Kidney epithelial cell (primary cell): ENCODE measurements at regions not wholly inside any gene's neighbourhood (a gene's known extent, or its start where the extent isn't known, plus 50 kb on each side); places are given as distances from the start of the nearest gene placed in this dataset.
A peak's percentile ranks its signal among the peaks of the same experiment; 100 is the strongest.

Experiments used
- DNase-seq: peaks from one replicate; pipeline ENCODE4 v3.0.0-alpha.2; 2010; ENCODE audit warnings: low read depth
- H3K27me3 ChIP-seq: 2 replicates; pipeline ENCODE4 v1.6.0; 2011; ENCODE audit warnings: low read length; ENCODE audit not compliant: control insufficient read depth, insufficient read depth
- H3K36me3 ChIP-seq: 2 replicates; pipeline ENCODE4 v1.5.1; 2011; ENCODE audit warnings: low read length; ENCODE audit not compliant: control insufficient read depth, insufficient read depth
- H3K4me3 ChIP-seq: 2 replicates; pipeline ENCODE4 v1.5.1; 2011; ENCODE audit warnings: low read depth, mild to moderate bottlenecking, control low read depth, low read length
- CTCF ChIP-seq: IDR thresholded peaks from 2 replicates; pipeline ENCODE4 v1.5.1; 2011; ENCODE audit warnings: mild to moderate bottlenecking, moderate library complexity, low read length, control low read depth, inconsistent platforms; ENCODE audit not compliant: insufficient read depth, poor library complexity, severe bottlenecking

DNA sequence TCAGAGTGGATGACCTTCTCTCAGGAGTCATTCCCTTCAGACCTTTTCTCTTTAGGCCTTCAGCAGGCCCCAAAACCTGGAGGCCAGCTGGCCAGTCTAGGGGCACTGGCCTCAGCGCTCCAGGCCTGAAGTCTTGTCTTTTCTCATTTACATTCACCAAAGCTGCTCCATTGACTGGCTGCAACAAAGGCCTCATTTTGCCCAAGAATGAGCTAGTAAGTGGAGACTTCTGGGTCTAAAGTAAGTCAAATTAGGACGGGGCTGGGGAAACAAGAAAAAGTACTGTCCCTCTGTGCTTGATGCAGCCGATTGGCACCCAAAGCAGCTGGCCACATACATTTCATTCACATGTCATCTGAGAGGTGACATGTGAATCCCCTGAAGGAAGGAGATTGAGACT, 83.8 kb upstream of the RIOK3 start:
- TF ChIP-seq CTCF = no peak
- no peaks in the 10 kb centered on the region for H3K27me3 ChIP-seq
- no peak overlapping the region for H3K4me3 ChIP-seq
- DNase-seq = no peak
- no peaks in the 10 kb centered on the region for H3K36me3 ChIP-seq

GRCh38 chr18:23373570-23373969, 79.5 kb upstream of the RIOK3 start:
- Histone ChIP-seq H3K27me3 (no peaks in the 10 kb centered on the region), H3K36me3 (no peaks in the 10 kb centered on the region), H3K4me3 (no peak overlapping the region)
- no peak for TF ChIP-seq CTCF
- DNase-seq = no peak

DNA sequence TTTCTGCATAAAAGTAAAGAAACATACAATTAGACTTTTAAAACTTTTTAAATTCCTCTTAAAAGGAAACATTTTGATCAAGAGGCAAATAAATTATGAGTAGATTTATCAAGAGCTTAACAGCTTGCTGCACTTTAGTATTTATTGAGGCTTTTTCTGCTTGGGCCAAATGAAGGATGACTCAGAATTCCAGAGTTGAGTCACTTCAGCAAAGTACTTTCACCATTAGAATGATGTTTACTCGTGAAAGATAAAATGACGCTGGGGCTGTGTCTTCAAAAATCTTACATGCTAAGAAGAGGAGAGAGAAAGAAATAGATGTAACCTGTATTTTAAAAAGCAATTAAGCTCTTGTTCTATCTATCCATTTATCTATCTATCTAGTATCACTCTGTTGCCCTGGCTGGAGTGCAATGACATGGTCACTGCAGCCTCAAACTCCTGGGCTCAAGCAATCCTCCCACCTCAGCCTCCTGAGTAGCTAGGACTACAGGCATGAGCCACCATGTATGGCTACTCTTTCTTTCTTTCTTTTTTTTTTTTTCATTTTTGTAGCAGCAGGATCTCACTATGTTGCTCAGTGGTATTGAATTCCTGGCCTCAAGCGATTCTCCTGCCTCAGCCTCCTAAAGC, 75.3 kb upstream of the RIOK3 start:
- TF ChIP-seq CTCF = no peak
- Histone ChIP-seq H3K27me3 (no peaks in the 10 kb centered on the region), H3K36me3 (no peaks in the 10 kb centered on the region), H3K4me3 (no peak overlapping the region)
- DNase-seq = peak; percentile 67

GRCh38 chr18:23378302-23378686, 74.8 kb upstream of the RIOK3 start:
- Histone ChIP-seq H3K4me3 (no peak overlapping the region), H3K36me3 (no peaks in the 10 kb centered on the region), H3K27me3 (no peaks in the 10 kb centered on the region)
- no peak for TF ChIP-seq CTCF
- DNase-seq = no peak

GRCh38 chr18:23380001-23380550, 73.0 kb upstream of the RIOK3 start:
- no peak overlapping the region for H3K4me3 ChIP-seq
- DNase-seq = peak; percentile 45
- H3K36me3 ChIP-seq = no peaks in the 10 kb centered on the region
- no peak for TF ChIP-seq CTCF
- no peaks in the 10 kb centered on the region for H3K27me3 ChIP-seq

DNA sequence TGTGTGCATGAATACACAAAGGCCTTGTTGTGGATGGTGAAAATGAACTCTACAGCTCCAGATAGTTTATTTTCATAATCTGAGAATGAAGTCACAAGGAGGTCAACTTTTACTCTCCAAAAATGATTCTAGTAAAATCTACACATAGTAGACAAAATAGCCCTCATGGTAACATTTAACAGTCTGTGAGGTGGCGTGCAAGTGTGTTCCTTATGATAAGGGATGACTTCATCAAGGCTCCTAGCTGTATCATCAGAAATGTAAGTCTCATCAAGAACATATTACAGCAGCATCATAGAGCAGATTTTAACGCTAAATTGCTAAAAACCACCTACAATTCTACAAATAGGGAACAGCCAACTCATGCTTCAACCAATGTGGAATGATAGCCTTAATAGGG, 72.3 kb upstream of the RIOK3 start:
- H3K36me3 ChIP-seq = no peaks in the 10 kb centered on the region
- H3K4me3 ChIP-seq = no peak overlapping the region
- no peak for DNase-seq
- TF ChIP-seq CTCF = no peak
- H3K27me3 ChIP-seq = no peaks in the 10 kb centered on the region
